Amniotic stem cell (primary cell): ENCODE measurements at regions not wholly inside any gene's neighbourhood (a gene's known extent, or its start where the extent isn't known, plus 50 kb on each side); places are given as distances from the start of the nearest gene placed in this dataset.

Experiments used
- DNase-seq: peaks from one replicate; lab custom pipeline; 2025; lab: John Stamatoyannopoulos, UW

GRCh38 chr14:85428926-85429325 lies 101.0 kb upstream of the FLRT2 start:
- no peak for DNase-seq

GRCh38 chr14:85437148-85437547 lies 92.8 kb upstream of the FLRT2 start:
- no peak for DNase-seq

- no peak for DNase-seq
Observed at GRCh38 chr14:85438001-85438400, 91.9 kb upstream of the FLRT2 start.

GRCh38 chr14:85438481-85438942 lies 91.4 kb upstream of the FLRT2 start:
- no peak for DNase-seq

- DNase-seq: no peak
Observed at GRCh38 chr14:85439696-85440328, 90.1 kb upstream of the FLRT2 start.

- DNase-seq: no peak
Observed at GRCh38 chr14:85441909-85442643, 87.9 kb upstream of the FLRT2 start.

- DNase-seq: no peak
Observed at GRCh38 chr14:85442996-85443395, 86.9 kb upstream of the FLRT2 start.

GRCh38 chr14:85444635-85445034 lies 85.3 kb upstream of the FLRT2 start:
- DNase-seq: no peak

GRCh38 chr14:85445151-85445795 lies 84.7 kb upstream of the FLRT2 start:
- DNase-seq: no peak

GRCh38 chr14:85447883-85448282 lies 82.1 kb upstream of the FLRT2 start:
- no peak for DNase-seq

- DNase-seq: no peak
Observed at GRCh38 chr14:85451421-85451820, 78.5 kb upstream of the FLRT2 start.

GRCh38 chr14:85453401-85454225 lies 76.3 kb upstream of the FLRT2 start:
- DNase-seq: no peak

- no peak for DNase-seq
Observed at GRCh38 chr14:85454226-85454813, 75.6 kb upstream of the FLRT2 start.

- DNase-seq: no peak
Observed at GRCh38 chr14:85459361-85460000, 70.5 kb upstream of the FLRT2 start.

- DNase-seq: no peak
Observed at GRCh38 chr14:85461432-85462133, 68.4 kb upstream of the FLRT2 start.

GRCh38 chr14:85463512-85463911 lies 66.4 kb upstream of the FLRT2 start:
- no peak for DNase-seq

- DNase-seq: no peak
Observed at GRCh38 chr14:85464135-85464895, 65.6 kb upstream of the FLRT2 start.

- no peak for DNase-seq
Observed at GRCh38 chr14:85466678-85467077, 63.3 kb upstream of the FLRT2 start.

- no peak for DNase-seq
Observed at GRCh38 chr14:85468816-85469215, 61.1 kb upstream of the FLRT2 start.

GRCh38 chr14:85471156-85471555 lies 58.8 kb upstream of the FLRT2 start:
- DNase-seq: peak; percentile 21
